ENCODE measurements at regions not wholly inside any gene's neighbourhood (a gene's known extent, or its start where the extent isn't known, plus 50 kb on each side); places are given as distances from the start of the nearest gene placed in this dataset.

GRCh38 chr2:145116056-145116455 is 596.1 kb upstream of the ZEB2 start:
- no peak for DNase-seq
- ChIA-PET CTCF (no interaction called here), POLR2A (ENCODE audit: unreplicated experiment) (no interaction called here)
- H4K20me1 ChIP-seq (ENCODE audit: insufficient read depth): no peaks in the 10 kb centered on the region
- BruUV-seq (replicated peaks): no TSS peak
- no peaks in the 10 kb centered on the region for H3F3A ChIP-seq (ENCODE audit: insufficient read depth, low read depth)
- H3K4me2 ChIP-seq: no peak overlapping the region
- no peak overlapping the region for H2AFZ ChIP-seq
- no peaks in the 10 kb centered on the region for H3K9me2 ChIP-seq (ENCODE audit: insufficient read depth)
- no peaks in the 10 kb centered on the region for H3K9me3 ChIP-seq (ENCODE audit: insufficient read depth, low read depth)
- H3K4me1 ChIP-seq (replicated peaks; ENCODE audit: insufficient read depth): no peaks in the 10 kb centered on the region
- intact Hi-C loops (cut with micrococcal nuclease; ENCODE audit: unreplicated experiment): no loop called here
- H3K27ac ChIP-seq: no peak overlapping the region
- H3K79me2 ChIP-seq (ENCODE audit: low read depth): no peaks in the 10 kb centered on the region
- no peak overlapping the region for H3K4me3 ChIP-seq
- TF ChIP-seq CTCF (conservative IDR thresholded peaks at IDR 0.05) (no peak), EZH2 (IDR thresholded peaks at IDR 0.05; ENCODE audit: low read depth) (no peak)
- no peaks in the 10 kb centered on the region for H3K36me3 ChIP-seq (ENCODE audit: low read depth)
- H3K27me3 ChIP-seq (ENCODE audit: insufficient read depth, low read depth): no peaks in the 10 kb centered on the region

GRCh38 chr2:145114726-145115125 is 594.8 kb upstream of the ZEB2 start:
- CTCF ChIA-PET: interaction anchor here (0.7 kb wide), 1 partner anchor 588 kb away, joined by 6 read pairs; no protein-coding TSS in a partner anchor
- Histone ChIP-seq H3K79me2 (ENCODE audit: low read depth) (no peaks in the 10 kb centered on the region), H3K4me2 (no peak overlapping the region), H3F3A (ENCODE audit: insufficient read depth, low read depth) (no peaks in the 10 kb centered on the region), H2AFZ (no peak overlapping the region), H3K4me1 (replicated peaks; ENCODE audit: insufficient read depth) (no peaks in the 10 kb centered on the region), H3K4me3 (no peak overlapping the region), H3K27me3 (ENCODE audit: insufficient read depth, low read depth) (no peaks in the 10 kb centered on the region), H3K9me2 (ENCODE audit: insufficient read depth) (no peaks in the 10 kb centered on the region), H3K27ac (no peak overlapping the region), H3K36me3 (ENCODE audit: low read depth) (no peaks in the 10 kb centered on the region), H3K9me3 (ENCODE audit: insufficient read depth, low read depth) (no peaks in the 10 kb centered on the region), H4K20me1 (ENCODE audit: insufficient read depth) (no peaks in the 10 kb centered on the region)
- TF ChIP-seq CTCF (conservative IDR thresholded peaks at IDR 0.05): no peak
- TF ChIP-seq EZH2 (IDR thresholded peaks at IDR 0.05; ENCODE audit: low read depth): no peak
- POLR2A ChIA-PET (ENCODE audit: unreplicated experiment): interaction anchor here (0.9 kb wide), 1 partner anchor 33 kb away, joined by 6 read pairs; no protein-coding TSS in a partner anchor
- no TSS peak for BruUV-seq (replicated peaks)
- intact Hi-C loops (cut with micrococcal nuclease; ENCODE audit: unreplicated experiment): no loop called here
- DNase-seq: no peak

GRCh38 chr2:145112467-145112866 is 592.5 kb upstream of the ZEB2 start:
- ChIA-PET CTCF (no interaction called here), POLR2A (ENCODE audit: unreplicated experiment) (interaction anchor here (0.9 kb wide), 1 partner anchor 486 kb away, joined by 4 read pairs; no protein-coding TSS in a partner anchor)
- intact Hi-C loops (cut with micrococcal nuclease; ENCODE audit: unreplicated experiment): no loop called here
- no peak for TF ChIP-seq CTCF (conservative IDR thresholded peaks at IDR 0.05)
- no peak for TF ChIP-seq EZH2 (IDR thresholded peaks at IDR 0.05; ENCODE audit: low read depth)
- Histone ChIP-seq H3K27me3 (ENCODE audit: insufficient read depth, low read depth) (no peaks in the 10 kb centered on the region), H3K4me3 (no peak overlapping the region), H2AFZ (no peak overlapping the region), H3K27ac (no peak overlapping the region), H3F3A (ENCODE audit: insufficient read depth, low read depth) (no peaks in the 10 kb centered on the region), H3K4me1 (replicated peaks; ENCODE audit: insufficient read depth) (no peaks in the 10 kb centered on the region), H4K20me1 (ENCODE audit: insufficient read depth) (no peaks in the 10 kb centered on the region), H3K9me3 (ENCODE audit: insufficient read depth, low read depth) (no peaks in the 10 kb centered on the region), H3K9me2 (ENCODE audit: insufficient read depth) (no peaks in the 10 kb centered on the region), H3K36me3 (ENCODE audit: low read depth) (no peaks in the 10 kb centered on the region), H3K79me2 (ENCODE audit: low read depth) (no peaks in the 10 kb centered on the region), H3K4me2 (no peak overlapping the region)
- BruUV-seq (replicated peaks): no TSS peak
- DNase-seq: no peak
